ENCODE measurements at regions not wholly inside any gene's neighbourhood (a gene's known extent, or its start where the extent isn't known, plus 50 kb on each side); places are given as distances from the start of the nearest gene placed in this dataset.
"Not testable (repeated sequence)": the region's sequence is repeated elsewhere in the genome, so short reads cannot be mapped to it uniquely, and the experiment has no call there.

DNA sequence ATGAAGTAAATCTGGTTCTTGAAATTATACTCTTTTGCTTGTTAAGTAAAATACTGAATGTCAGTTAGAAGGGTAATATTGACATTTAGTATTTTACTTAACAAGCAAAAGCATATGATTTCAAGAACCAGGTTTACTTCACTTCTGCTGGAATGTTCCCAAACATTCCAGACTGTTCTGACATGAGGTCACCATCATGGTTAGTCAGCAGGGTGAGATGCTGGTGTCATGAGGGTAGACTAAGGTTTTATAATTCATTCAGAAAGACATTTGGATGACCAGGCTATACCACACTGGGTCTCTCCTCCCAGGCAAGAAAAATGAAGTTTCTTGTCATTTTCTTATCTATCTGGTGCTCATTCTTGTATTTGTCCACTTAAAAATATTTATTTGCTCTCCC is 414.4 kb upstream of the MMS22L start:
- DNase-seq = no peak

- no peak for DNase-seq
These were observed 418.8 kb upstream of the MMS22L start for GRCh38 chr6:97701801-97702200.

DNA sequence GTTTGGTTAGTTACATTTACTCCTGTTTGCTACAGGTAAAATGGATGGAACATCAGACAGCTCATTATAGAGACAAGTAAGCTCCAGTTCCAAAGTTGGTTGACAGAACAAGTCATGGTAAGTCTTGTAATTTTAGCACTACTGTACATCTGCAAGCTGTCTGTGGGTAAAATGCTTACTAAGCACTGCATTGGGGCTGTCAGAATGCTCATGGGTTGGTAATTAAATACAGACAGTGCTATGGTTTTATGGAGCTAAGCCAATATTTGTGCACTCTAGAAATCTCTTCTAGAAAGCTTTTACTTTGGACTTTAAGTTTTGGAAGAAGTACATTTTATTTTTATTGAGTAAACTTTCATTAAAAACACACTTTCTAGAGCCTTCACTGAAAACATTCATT is 419.2 kb upstream of the MMS22L start:
- DNase-seq = no peak

DNA sequence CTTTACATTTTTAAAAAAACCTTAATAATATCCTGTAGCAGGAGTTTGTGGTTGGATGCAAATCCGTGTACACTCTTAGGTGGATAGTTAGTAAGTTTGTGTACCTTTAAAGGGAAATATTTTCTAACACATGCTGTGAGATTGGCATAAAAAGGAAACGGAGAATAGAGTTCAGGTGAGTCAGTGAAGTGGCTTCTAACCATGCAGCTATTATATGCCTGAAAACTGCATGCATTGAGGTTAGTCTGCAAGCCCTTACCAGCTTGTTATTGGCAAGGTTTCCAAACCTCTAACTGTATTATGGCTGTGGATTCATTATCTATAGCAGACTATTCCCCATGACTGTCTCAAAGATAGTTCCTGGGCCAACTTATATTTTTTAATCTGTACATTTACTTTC is 420.6 kb upstream of the MMS22L start:
- DNase-seq = no peak

- DNase-seq = no peak
These were observed 422.6 kb upstream of the MMS22L start for GRCh38 chr6:97705568-97705967.

GRCh38 chr6:97712751-97713150 is 429.7 kb upstream of the MMS22L start:
- no peak for DNase-seq

- DNase-seq = no peak
These were observed 431.8 kb upstream of the MMS22L start for GRCh38 chr6:97714772-97715171.

- no peak for DNase-seq
These were observed 434.1 kb upstream of the MMS22L start for GRCh38 chr6:97717086-97717485.

- no peak for DNase-seq
These were observed 443.4 kb upstream of the MMS22L start for GRCh38 chr6:97726378-97726777.

GRCh38 chr6:97732045-97732444 is 449.0 kb upstream of the MMS22L start:
- DNase-seq = no peak

- no peak for DNase-seq
These were observed 474.6 kb upstream of the MMS22L start for GRCh38 chr6:97757575-97757974.

DNA sequence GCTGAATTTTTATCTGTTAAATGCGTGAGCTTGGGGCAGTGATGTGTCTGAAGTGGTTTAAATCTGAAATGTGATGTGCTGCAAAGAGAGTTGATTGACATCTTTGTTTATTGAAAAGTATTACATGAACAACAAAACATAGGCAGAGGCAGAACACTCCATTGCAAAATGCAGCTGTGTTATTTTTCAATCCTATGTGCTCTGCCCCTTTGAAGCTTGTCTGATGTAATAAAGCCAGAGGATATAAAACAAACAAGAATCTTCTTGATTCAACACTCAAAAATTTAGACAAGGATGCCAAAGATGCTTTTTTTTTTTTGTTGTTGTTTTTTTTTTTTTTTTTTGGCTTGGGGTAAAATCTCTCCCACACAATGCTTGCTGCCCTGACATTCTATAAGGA is 482.4 kb upstream of the MMS22L start:
- DNase-seq = no peak

GRCh38 chr6:97771372-97771771 is 488.4 kb upstream of the MMS22L start:
- DNase-seq = no peak

DNA sequence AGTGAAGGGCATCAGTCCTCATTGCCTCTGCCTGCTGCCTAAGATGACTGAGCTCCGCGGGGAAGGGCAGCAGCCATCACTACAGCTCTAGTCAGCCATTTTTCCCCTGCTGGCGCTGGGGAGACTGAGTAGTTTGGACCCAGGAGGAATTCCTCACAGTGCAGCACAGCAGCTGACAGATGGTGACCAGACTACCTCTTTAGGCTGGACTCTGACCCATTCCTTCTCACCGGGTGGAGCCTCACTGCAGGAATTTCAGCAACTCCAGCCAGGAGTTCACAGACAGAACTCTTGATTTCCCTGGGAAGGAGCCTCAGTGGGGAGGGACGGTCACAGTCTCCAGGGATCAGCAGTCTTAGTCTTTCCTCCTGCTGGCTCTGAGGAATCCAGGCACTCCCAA is 492.0 kb upstream of the MMS22L start:
- DNase-seq = no peak

DNA sequence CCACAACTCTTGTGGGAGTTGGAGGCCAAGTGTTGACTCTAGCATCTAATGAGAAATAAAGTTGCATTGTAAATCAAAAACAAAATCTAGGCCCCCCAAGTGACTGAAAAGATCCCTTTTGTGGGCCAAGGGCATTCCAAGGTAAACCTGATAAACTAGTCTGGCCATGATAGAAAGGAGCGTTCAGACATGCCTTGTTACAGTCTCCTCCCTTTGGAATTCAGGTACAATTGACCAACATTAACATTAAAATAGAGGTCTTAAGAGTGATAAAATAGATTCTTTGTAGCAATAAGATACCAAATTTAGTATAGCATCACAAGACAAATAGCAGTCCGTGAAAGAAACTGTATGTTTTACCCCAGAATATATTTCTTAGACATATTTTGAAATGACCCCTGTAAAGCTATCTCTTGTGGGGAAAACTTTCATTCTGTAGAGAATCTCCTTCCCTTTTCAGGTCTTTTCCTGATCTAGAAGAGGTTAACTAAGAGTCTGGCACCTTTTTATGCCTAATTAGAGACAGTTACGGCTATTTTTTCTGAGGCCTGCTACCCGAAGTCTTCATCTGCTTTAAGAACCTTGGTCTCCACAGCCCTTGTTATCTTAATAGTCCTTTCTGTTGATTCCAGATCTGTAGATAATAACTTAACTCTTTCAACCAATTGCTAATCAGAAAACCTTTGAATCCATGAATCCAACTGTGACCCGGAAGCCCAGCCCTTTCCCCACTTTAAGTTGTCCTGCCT is 495.4 kb upstream of the MMS22L start:
- no peak for DNase-seq

GRCh38 chr6:97779039-97779766 is 496.2 kb upstream of the MMS22L start:
- not testable (repeated sequence) for DNase-seq

GRCh38 chr6:97790926-97791590 is 508.0 kb upstream of the MMS22L start:
- no peak for DNase-seq

DNA sequence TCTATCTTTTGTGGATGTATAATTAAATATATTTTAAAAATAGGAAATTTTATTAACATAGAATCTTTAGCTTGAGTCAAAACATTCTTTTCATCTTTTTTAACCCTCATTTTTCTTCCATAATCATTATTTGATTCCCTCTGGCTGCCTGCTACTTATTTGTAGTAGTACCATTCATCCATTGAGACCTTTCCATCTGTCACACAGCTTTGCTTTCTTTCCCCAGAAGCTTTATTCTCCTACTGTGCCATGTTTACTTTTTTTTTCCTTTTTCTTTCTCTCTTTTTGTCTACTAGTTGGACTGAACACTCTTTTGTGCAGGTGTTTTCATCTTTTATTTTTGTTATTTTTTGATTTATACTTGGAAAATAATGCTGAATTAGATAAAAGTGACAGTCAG is 522.6 kb upstream of the MMS22L start:
- DNase-seq = no peak

DNA sequence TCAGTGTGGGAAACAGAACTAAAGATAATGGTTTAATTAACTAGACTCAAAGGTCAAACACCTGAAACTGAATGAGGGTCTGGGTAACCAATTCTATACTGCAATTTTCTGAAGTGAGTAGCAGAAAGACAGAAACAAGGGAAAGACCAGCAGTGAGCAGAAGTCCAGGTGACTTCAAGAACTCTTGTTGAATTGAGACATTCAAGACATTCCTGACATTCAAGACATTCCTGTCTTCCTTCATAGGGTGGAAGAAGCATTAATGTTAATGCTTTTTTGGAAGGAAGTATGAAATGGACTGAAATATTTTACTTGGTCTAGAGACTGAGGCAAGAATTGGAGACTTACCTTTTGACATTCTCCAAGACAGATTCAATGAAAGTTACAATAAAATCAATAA is 529.9 kb upstream of the MMS22L start:
- DNase-seq = no peak

DNA sequence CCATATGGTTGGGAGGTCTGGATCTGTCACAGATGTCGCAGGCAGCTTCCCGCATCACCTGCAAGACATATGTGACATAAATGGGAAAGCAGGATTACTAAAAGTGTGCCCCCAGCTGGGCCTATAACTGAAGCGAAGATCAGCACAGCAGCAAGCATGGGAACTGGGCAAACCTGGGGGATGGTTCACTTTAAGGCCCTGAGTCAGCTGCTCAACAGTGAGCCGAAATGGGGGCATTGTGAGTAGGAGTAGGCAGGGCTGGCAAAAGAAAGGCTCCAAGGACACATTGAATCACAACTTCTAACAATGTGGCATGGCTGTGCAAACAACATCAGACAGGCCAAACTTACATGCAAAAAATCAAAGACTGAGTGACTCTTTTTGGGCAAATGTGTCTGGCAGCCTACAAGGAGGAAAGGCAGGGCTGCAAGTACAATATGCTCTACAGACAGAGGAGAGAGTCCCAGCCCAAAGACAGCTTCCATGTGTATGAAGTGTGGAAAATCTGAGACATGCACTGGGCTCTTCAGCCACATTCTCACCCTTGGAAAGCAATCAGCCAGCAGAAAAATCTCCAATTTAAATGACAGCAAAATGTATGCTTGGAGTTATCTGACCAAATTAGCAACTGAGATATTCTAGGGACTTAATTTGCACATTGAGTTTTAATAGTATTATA is 531.0 kb upstream of the MMS22L start:
- DNase-seq = peak in 1 of 2 donors; percentile 3

DNA sequence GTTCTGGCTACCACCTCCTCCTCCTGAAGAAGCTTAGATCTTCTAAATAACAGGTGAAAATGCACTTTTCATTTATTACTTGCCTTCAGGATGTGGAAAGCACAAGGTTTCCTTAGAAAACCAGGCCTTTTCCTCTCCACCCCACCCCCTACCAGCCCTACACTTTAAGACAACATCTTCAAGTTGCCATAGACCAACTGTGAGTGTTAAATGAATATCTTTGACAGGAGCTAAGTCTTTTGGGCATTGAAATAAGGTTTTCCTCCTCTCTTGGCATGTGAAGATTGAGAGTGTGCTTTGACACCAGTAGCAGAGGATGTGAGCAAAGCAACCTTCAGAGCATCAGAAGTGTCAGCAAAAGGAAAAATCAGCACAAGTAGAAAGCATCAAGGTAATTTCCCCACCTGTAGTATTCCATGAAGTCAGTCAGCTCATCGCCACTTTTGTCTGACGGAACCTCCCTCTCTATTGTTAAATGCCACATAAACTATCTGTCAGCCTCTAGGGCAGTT is 532.3 kb upstream of the MMS22L start:
- DNase-seq = no peak

GRCh38 chr6:97816526-97816925 is 533.5 kb upstream of the MMS22L start:
- DNase-seq = no peak

GRCh38 chr6:97819710-97820109 is 536.7 kb upstream of the MMS22L start:
- peak; percentile 14 to 19 for DNase-seq
